ENCODE measurements at regions not wholly inside any gene's neighbourhood (a gene's known extent, or its start where the extent isn't known, plus 50 kb on each side); places are given as distances from the start of the nearest gene placed in this dataset.

DNA sequence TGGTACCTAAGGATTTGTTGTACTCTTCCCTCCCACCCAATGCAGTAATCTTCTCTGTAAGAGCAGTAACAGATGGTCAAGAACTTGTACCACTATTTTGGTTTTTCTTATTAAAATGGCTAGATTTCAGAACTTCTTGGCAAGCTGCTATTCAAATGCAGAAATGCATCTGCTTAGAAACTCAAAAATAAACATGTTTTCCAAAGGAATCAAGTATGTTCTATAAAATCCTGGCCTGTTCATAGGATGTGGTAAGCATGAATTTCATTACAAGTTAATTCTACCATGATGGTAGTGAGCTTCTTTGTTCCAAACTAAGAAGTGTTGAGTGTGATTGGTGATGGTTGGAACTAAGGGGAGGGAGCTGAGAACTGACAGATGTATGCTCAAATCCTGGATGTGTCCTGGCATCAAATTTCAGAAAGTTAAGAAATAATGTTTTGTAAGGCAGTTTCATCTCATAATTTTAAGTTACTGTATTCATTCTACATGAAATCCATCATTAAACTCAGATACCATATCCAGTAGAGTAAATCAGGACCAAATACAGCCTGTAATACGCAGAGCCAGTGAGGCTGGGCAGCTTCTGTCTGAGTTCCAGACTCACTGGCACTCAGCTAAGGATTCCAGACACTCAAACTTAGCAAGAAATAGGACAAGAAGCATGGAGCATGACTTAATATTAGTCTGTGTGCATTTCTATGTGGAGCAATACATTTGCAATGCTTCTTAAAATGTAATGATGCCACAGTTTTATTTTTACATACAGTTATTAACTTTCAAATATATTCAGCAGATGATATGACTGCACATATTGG is 119.6 kb downstream of the TES start:
- TF ChIP-seq, protein P1, sequence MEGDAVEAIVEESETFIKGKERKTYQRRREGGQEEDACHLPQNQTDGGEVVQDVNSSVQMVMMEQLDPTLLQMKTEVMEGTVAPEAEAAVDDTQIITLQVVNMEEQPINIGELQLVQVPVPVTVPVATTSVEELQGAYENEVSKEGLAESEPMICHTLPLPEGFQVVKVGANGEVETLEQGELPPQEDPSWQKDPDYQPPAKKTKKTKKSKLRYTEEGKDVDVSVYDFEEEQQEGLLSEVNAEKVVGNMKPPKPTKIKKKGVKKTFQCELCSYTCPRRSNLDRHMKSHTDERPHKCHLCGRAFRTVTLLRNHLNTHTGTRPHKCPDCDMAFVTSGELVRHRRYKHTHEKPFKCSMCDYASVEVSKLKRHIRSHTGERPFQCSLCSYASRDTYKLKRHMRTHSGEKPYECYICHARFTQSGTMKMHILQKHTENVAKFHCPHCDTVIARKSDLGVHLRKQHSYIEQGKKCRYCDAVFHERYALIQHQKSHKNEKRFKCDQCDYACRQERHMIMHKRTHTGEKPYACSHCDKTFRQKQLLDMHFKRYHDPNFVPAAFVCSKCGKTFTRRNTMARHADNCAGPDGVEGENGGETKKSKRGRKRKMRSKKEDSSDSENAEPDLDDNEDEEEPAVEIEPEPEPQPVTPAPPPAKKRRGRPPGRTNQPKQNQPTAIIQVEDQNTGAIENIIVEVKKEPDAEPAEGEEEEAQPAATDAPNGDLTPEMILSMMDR (IDR thresholded peaks at IDR 0.05): no peak
- TF ChIP-seq POLR2A (IDR thresholded peaks at IDR 0.05): no peak
